Putamen (tissue), 1 donor: ENCODE measurements at regions not wholly inside any gene's neighbourhood (a gene's known extent, or its start where the extent isn't known, plus 50 kb on each side); places are given as distances from the start of the nearest gene placed in this dataset.
A peak's percentile ranks its signal among the peaks of the same experiment; 100 is the strongest.
"Not testable (repeated sequence)": the region's sequence is repeated elsewhere in the genome, so short reads cannot be mapped to it uniquely, and the experiment has no call there.

ENCODE experiments used
- DNase-seq: peaks from one replicate; pipeline ENCODE4 v3.0.0-alpha.2; 2016; ENCODE audit warnings: low spot score

DNA sequence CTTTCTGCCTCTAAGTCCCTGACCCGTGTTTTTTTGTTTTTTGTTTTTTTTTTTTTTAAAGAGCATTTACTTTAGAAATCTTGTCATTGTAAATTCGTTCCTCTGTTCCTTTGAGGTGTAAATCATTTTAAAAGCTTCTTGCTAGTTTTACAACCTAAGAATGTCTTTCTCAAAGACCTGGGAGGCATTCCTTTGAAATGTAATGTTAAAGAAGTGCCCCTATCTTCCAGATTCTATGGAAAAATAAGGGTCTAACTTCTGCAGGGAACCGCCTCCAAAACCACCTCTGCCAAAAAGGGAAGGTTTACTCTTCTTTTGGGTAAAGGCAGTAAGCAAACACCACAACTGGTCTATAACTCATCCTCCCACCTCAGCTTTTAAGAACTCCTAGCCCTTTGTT lies 259.6 kb upstream of the ZNF804A start:
- DNase-seq = no peak

GRCh38 chr2:184339966-184340365 lies 258.4 kb upstream of the ZNF804A start:
- DNase-seq = no peak

DNA sequence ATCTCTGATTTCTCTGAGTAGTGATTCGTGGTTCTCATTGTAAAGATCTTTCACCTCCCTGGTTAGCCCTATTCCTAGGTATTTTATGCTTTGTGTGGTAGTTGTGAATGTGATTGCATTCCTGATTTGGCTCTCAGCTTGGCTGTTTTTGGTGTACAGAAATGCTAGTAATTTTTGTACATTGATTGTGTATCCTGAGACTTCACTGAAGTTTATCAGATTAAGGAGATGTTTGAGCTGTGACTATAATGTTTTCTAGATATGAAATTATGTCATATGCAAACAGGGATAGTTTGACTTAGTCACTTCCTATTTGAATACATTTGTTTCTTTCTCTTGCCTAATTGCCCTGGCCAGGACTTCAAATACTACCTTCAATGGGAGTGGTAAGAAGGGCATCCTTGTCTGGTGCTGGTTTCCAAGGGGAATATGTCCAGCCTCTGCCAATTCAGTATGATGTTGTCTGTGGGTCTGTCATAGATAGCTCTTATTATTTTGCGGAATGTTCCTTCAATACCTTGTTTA lies 251.9 kb upstream of the ZNF804A start:
- DNase-seq = no peak

- no peak for DNase-seq
Measured at GRCh38 chr2:184351126-184351525, 247.2 kb upstream of the ZNF804A start.

DNA sequence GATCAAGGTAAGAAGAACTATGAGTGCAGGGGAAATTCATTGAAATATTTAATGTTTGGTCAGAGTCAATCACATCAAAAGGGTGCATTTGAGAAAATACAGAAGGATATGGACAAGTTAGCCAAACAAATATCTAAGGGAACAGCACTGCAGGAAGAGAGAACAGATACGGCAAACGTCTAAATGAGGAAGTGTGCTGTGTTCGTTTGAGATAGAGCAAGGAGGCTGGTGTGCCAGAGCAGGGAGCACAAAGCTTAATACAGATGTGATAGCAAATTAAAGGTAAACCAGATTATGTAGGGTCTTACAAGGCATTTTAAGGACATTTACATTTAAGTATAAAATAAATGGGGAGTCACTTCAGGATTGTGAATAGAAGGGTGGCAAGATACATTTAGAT lies 241.3 kb upstream of the ZNF804A start:
- DNase-seq = no peak

DNA sequence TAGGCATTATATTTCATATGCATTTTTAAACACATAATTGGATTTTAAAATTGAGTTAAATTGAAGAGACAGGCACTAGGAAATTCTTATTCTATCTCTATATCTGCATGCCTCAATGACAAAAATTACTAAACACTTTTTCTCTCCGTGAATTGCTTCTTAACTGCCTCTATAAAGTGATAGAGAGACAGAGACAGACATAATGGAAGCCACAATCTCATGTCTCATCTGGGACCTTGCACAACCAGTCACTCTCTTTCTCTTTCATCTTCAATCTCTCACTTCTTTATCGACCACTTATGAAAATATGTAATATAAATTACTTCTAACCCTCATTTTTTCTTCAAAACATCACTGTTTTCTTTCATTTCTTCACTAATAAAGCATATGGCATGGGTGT lies 238.9 kb upstream of the ZNF804A start:
- DNase-seq = no peak

GRCh38 chr2:184363213-184363612 lies 235.1 kb upstream of the ZNF804A start:
- DNase-seq = no peak

- DNase-seq = no peak
Measured at GRCh38 chr2:184367211-184367610, 231.1 kb upstream of the ZNF804A start.

DNA sequence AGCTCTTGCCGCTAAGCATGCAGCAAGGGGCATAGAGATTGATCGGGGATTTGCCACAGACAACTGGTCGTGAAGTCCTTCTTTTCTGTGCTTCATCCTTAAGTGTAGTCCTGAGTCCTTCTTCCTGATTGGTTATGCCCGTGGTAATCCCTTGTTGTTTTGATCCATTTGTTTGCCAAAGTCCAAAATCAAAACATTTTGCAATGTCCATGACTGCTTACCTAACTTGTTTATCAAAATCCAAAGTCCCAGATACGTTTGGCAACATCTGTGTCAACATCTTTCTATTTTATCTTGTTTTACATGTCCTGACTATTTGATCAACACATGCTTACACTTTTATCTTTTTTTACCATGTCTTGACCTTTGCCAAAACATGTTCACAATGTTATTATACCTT lies 229.0 kb upstream of the ZNF804A start:
- DNase-seq = no peak

DNA sequence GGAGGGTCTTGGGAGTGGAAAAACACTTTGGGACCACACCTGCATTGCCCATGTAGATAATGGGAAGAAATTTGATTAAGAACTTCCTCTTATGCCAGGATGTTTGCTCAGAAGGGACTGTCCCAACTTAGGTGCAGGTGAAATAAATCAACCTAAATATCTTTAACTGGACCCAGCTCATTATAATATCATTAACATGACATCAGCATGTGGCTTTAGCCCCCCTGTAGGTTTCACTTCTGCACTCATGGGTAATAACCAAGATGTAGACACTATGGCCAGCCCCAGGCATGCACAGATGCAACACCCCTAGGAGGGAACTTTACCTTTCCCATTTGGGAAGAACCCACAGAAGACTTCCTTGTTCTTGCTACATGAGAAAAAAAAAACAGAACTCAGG lies 227.4 kb upstream of the ZNF804A start:
- no peak for DNase-seq

GRCh38 chr2:184371641-184372040 lies 226.7 kb upstream of the ZNF804A start:
- DNase-seq = no peak

GRCh38 chr2:184372484-184372883 lies 225.8 kb upstream of the ZNF804A start:
- no peak for DNase-seq

DNA sequence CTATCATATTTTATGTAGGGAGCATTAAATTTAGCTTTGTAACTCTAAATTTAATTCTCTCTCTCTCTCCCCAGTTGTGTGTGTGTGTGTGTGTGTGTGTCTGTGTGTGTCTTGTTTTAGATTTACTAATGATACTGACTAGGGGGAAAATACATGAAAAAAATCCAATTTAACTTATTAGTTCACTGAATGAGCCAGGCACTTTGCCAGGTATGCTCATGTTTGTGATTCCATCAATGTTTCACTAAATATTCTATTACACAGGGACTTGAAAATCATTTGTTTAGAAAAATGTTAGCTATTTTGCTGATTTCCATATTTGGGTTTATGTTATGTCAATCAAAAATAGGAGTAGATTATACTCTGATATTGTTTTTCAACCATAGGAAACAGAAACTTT lies 203.7 kb upstream of the ZNF804A start:
- no peak for DNase-seq

GRCh38 chr2:184402381-184402780 lies 195.9 kb upstream of the ZNF804A start:
- no peak for DNase-seq

DNA sequence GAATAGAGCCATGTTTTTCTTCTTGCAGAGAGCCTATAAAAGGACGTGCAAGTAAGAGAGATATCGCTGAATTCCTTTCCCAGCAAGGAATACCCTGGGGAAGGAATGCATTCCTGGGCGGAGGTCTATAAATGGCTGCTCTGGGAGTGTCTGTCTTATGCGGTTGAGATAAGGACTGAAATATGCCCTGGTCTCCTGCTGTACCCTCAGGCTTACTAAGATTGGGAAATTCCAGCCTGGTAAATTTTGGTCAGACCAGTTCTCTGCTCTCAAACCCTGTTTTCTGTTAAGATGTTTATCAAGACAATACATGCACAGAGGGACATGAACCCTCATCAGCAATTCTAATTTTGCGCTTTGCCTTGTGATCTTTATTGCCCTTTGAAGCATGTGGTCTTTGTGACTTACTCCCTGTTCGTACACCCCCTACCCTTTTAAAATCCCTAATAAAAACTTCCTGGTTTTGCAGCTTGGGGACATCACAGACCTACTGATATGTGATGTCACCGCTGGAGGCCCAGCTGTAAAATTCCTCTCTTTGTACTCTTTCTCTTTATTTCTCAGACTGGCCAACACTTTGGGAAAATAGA lies 191.2 kb upstream of the ZNF804A start:
- not testable (repeated sequence) for DNase-seq

- DNase-seq = no peak
Measured at GRCh38 chr2:184410160-184410559, 188.2 kb upstream of the ZNF804A start.

- no peak for DNase-seq
Measured at GRCh38 chr2:184413221-184413620, 185.1 kb upstream of the ZNF804A start.

DNA sequence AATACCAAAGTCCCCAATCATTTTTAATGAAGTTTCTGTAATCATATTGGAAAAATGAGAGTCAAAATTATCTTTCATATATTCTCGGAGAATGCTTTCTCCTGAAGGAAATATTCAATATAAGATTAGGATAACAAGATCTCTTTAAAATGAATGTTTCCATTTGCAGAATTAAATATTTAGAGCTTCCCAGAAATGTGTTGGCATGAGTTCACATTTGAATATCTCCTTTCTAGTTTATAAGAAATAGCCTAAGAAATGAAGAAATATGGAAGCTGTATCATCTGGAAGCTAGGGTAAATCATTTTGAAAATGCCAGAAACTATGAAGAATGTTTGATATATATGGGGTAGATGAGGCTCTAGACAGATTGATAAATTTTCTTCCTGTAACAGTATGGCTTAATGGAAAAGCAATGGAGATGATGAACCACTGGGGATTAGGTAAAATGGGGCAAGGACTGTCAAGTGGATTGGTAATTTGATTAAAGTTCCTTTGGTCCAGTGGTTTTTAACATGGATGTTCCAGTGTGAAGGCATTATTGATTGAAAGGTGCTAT lies 184.6 kb upstream of the ZNF804A start:
- DNase-seq = no peak

DNA sequence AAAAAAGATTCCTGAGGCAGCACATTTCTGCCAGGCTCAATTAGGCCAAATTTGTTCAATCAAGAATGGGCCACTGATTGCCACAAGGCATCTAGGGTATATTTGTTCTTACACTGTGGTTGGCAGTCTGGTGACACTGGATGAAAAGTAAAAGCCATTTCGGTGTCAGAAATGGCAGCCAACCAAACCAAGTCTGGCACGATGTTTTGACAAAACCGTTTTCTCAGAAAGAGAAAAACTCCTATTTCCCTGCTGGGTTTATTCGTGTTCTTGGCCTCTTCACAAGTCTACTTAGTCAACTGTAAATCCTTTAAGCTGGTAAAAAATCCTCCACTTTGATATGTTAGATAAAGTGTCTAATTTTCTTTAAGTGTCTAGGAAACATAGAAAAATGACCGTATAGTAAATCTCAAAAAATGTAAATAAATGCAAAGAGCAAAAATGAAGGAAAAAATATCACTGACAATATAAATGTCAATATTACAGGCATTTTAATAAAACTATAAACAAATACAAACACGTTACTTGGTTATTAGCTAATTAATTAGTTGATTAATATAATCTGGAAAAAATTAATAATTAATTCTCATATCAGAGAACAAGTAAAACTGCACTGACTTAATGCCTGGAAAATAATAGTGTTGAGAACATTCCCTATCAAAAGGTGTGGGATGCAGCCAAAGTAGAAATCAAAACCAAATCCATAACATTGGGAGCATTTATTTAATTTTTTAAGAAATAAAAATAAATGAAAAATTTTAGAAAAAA lies 182.0 kb upstream of the ZNF804A start:
- DNase-seq = no peak

- DNase-seq = no peak
Measured at GRCh38 chr2:184419744-184420143, 178.6 kb upstream of the ZNF804A start.

- not testable (repeated sequence) for DNase-seq
Measured at GRCh38 chr2:184421456-184421855, 176.9 kb upstream of the ZNF804A start.

GRCh38 chr2:184425083-184425482 lies 173.2 kb upstream of the ZNF804A start:
- DNase-seq = no peak

DNA sequence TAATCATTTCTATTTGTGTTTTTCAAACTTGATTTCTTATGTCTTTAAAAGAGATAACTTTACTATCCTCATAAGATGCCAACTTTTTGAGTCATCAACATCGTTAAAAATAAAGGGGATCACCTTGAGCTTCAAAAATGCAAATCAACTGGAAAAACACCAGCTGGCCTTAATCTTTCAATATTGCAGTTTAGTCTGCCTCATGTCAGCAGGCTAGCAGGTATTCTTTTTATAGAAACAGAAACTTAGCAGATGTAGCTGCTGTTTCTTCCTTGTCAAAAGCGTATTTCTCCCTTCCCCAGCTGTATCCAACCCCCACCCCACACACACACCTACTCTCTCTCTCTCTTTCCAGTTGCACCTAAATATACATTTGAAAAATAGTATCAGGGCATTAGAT lies 154.1 kb upstream of the ZNF804A start:
- DNase-seq = peak; percentile 42
